GM12873 (cell line): ENCODE measurements at regions not wholly inside any gene's neighbourhood (a gene's known extent, or its start where the extent isn't known, plus 50 kb on each side); places are given as distances from the start of the nearest gene placed in this dataset.

Experiments
- TF ChIP-seq, protein P1 (sequence below): IDR thresholded peaks from 2 replicates; pipeline ENCODE4 v1.5.1; 2012; ENCODE audit warnings: low read depth, mild to moderate bottlenecking, moderate library complexity, low read length, control low read depth; ENCODE audit not compliant: insufficient read depth; ENCODE audit errors: missing control alignments

DNA sequence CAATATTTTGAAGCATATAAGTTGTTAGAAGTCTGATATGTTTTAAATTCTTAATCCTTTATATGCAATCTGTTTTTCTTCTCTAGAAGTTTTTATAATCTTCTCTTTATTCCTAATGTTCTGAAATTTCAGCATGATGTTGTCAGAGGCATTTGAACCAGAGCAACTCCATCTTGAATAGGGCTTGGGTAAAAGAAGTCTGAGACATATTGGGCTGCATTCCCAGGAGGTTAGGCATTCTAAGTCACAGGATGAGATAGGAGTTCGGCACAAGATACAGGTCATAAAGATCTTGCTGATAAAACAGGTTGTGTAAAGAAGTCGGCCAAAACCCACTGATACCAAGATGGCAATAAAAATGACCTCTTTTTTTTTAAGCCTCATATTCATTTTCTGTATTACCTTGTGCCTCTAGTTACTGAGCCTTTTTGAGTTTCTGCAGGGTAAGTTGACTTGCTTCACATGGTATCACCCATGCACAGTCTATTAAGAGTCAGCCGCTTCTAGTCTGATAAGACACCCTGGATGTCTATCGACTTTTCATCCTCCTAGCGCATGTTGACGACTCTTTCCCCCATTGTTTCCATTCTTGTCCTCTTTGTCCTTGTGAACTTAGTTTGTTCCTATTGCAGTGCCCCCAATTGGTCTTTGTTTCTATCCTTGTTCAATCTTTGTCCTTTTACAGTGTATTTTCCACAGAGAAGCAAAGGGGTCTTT lies 80.8 kb upstream of the RNU6-1 start:
- TF ChIP-seq, protein P1, sequence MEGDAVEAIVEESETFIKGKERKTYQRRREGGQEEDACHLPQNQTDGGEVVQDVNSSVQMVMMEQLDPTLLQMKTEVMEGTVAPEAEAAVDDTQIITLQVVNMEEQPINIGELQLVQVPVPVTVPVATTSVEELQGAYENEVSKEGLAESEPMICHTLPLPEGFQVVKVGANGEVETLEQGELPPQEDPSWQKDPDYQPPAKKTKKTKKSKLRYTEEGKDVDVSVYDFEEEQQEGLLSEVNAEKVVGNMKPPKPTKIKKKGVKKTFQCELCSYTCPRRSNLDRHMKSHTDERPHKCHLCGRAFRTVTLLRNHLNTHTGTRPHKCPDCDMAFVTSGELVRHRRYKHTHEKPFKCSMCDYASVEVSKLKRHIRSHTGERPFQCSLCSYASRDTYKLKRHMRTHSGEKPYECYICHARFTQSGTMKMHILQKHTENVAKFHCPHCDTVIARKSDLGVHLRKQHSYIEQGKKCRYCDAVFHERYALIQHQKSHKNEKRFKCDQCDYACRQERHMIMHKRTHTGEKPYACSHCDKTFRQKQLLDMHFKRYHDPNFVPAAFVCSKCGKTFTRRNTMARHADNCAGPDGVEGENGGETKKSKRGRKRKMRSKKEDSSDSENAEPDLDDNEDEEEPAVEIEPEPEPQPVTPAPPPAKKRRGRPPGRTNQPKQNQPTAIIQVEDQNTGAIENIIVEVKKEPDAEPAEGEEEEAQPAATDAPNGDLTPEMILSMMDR, result no peak

DNA sequence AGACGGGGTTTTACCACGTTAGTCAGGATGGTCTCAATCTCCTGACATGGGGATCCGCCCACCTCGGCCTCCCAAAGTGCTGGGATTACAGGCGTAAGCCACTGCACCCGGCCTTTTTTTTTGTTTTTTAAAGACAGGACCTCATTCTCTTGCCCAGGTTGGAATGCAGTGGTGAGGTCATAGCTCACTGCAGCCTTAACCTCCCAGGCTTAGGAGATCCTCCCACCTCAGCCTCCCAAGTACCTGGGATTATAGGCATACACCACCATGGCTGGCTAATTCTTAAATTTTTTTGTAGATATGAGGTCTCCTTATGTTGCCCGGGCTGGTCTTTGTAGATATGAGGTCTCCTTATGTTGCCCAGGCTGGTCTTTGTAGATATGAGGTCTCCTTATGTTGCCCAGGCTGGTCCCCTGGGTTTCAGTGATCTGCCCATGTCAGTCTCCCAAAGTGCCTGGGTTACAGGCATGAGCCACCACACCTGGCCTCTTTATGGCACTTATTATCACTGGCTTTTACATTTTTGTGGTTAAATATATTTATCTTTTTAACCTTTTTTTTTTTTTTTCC lies 82.3 kb upstream of the RNU6-1 start:
- TF ChIP-seq, protein P1, result no peak

DNA sequence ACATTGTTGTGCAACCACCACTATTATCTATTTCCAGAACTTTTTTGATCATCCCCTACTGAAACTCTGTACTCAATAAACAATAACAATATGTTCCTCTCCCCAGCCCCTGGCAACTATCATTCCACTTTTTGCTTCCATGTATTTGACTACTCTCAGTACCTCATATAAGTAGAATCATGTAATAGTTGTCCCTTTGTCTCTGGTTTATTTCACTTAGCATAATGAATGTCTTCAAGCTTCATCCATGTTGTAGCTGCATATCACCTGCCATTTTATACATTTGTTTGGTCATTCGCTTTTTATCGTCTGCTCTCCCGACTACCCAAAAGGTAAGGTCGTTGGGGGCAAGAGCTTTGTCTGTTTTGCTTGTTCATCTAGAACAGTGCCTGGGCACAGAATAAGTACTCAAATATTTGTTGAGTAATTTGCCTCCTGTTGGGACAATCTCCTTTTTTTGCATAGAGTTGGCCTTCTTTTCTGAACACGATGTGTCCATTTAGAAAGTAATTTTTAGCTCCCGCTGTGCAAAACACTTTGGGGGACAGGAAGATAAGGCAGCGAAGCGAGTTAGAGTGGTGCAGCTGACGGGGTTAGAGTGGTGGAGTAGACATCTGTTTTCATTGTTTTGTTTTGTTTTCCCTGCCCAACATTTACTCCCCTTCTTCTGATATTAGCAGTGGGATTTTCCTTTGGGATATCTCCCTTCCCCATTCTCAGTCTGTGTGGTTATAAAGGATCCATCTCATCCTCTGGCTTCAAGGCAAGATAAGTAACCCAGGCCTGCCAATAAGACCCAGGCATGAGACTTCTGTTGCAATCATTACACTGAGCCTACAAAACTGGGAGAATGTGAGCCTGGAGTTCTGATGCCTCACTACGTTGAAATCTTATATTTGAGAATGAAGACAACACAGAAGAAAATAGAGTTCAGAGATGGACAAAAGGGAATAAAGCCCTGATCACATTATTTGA lies 83.4 kb upstream of the RNU6-1 start:
- TF ChIP-seq, protein P1, result no peak

DNA sequence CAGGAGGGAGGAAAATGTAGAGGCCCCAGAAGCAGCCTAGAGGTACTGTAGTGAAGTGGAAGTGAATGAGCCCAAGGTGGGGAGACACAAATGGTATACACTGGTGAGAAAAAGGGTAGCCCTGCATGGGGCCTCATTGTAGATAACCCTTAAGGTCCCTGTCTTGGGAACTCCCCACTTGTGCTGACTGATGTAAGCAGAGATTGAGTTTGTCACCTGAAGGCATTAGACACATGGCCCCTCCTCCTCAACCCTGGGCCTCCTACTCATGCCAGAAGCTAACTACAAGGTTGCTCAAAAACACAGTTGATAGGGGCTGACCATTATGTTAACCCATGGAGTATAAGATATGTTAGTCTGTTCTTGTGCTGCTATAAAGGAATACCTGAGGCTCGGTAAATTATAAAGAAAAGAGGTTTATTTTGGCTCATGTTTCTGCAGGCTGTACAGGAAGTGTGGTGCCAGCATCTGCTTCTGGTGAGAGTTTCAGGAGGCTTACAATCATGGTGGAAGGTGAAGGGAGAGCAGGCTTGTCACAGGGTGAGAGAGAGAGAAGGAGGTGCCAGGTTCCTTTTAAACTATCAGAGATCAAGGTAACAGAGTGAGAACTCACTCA lies 84.6 kb upstream of the RNU6-1 start:
- TF ChIP-seq, protein P1, result no peak

DNA sequence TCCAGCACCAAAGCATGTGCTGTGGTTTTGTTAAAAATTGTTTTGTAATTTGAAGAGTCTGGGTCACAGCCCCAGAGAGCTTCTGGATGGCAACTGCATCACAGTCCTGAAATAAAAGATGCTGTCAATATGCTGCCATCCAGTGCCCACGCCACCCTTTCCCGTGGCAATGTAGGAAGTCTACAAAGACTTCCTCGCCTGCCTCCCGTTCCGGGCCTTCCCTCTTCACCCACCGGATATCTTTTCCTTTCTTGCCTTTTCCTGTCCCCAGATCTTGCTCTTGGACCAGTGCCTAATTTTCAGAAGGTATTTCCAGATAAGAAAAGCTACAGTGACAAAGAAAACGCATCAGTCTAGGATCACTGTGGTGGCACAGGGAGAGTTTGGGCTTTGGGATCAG lies 85.3 kb upstream of the RNU6-1 start:
- TF ChIP-seq, protein P1, result no peak

DNA sequence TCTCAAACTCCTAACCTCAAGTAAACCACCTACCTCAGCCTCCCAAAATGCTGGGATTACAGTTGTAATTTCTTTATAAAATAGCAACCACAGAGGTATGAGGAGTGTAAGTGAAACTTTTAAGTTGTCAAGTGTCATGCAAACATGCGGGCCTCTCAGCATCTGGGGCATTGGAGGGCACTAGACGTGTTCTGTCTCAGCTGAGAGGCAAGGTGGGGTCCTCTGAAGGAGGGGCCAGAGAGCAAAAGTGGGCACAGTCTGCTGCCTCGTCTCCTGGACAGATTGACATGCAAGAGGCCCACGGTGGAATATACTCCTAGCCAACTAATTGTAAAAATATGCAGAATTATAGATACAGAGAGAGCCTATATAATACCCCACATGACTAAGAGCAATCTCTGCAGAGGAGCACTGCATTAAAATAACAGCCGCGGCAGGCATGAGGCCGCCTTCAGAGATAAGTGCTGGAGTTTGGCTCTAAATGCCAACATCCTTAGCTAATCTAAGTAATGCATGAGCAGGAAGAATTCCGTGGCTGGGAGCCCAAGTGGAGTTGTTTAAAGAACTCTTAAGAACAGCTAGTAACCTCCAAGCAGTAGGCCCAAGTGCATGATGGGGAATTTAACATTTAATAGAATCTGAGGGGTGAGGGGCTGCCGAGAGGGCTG lies 87.8 kb upstream of the RNU6-1 start:
- TF ChIP-seq, protein P1, result no peak

DNA sequence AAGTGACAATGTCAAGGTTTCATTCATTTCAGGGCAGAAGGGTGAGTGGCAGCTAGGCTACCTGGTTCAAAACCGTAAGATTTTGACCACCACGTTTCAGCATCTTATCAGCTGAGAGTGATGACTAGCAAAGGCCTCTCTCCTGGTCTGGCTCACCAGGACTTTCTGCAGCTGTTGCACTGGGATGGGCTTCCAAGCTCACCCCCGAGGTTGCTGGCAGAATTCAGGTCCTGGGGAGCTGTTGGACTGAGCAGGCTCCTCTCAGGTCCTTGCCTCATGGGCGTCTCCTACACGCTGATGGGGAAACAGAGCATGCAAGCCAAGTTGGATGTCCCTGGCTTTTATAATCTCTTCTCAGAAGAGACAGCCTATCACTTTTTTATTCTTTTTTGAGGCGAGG lies 88.8 kb upstream of the RNU6-1 start:
- TF ChIP-seq, protein P1, result no peak
